CD4-positive, alpha-beta T cell treated with Interleukin-12 subunit alpha and Interleukin-12 subunit beta, for 1 hour (primary cell): ENCODE measurements at regions not wholly inside any gene's neighbourhood (a gene's known extent, or its start where the extent isn't known, plus 50 kb on each side); places are given as distances from the start of the nearest gene placed in this dataset.

ENCODE experiments used
- DNase-seq: peaks from one replicate; pipeline ENCODE4 v3.0.0-alpha.2; 2020

GRCh38 chr6:22078802-22079545, 217.9 kb downstream of the PRL start:
- no peak for DNase-seq

GRCh38 chr6:22079783-22080182, 217.1 kb downstream of the PRL start:
- DNase-seq = no peak

- DNase-seq = no peak
These were observed 215.1 kb downstream of the PRL start for GRCh38 chr6:22081709-22082108.

- DNase-seq = no peak
These were observed 214.6 kb downstream of the PRL start for GRCh38 chr6:22082218-22082617.

- no peak for DNase-seq
These were observed 213.7 kb downstream of the PRL start for GRCh38 chr6:22083119-22083518.

- DNase-seq = no peak
These were observed 208.7 kb downstream of the PRL start for GRCh38 chr6:22087960-22088706.

GRCh38 chr6:22091424-22091948, 205.3 kb downstream of the PRL start:
- no peak for DNase-seq

GRCh38 chr6:22095836-22096235, 201.0 kb downstream of the PRL start:
- no peak for DNase-seq

GRCh38 chr6:22098601-22099031, 198.2 kb downstream of the PRL start:
- DNase-seq = no peak

GRCh38 chr6:22099231-22099630, 197.6 kb downstream of the PRL start:
- DNase-seq = no peak

GRCh38 chr6:22099923-22100322, 196.9 kb downstream of the PRL start:
- DNase-seq = no peak

GRCh38 chr6:22101163-22101562, 195.7 kb downstream of the PRL start:
- DNase-seq = no peak

- no peak for DNase-seq
These were observed 194.2 kb downstream of the PRL start for GRCh38 chr6:22102671-22103070.

- DNase-seq = no peak
These were observed 190.4 kb downstream of the PRL start for GRCh38 chr6:22106451-22106850.

GRCh38 chr6:22106961-22107360, 189.9 kb downstream of the PRL start:
- DNase-seq = no peak

- no peak for DNase-seq
These were observed 188.6 kb downstream of the PRL start for GRCh38 chr6:22108199-22108598.

- DNase-seq = no peak
These were observed 186.8 kb downstream of the PRL start for GRCh38 chr6:22110061-22110460.

GRCh38 chr6:22112461-22112860, 184.4 kb downstream of the PRL start:
- no peak for DNase-seq

GRCh38 chr6:22113026-22113766, 183.6 kb downstream of the PRL start:
- DNase-seq = no peak

GRCh38 chr6:22115559-22115958, 181.3 kb downstream of the PRL start:
- DNase-seq = no peak

GRCh38 chr6:22117631-22118030, 179.2 kb downstream of the PRL start:
- no peak for DNase-seq

- DNase-seq = no peak
These were observed 177.3 kb downstream of the PRL start for GRCh38 chr6:22119500-22119899.

- no peak for DNase-seq
These were observed 172.1 kb downstream of the PRL start for GRCh38 chr6:22124756-22125155.

- no peak for DNase-seq
These were observed 169.9 kb downstream of the PRL start for GRCh38 chr6:22126910-22127309.
